Keratinocyte (primary cell): ENCODE measurements at regions not wholly inside any gene's neighbourhood (a gene's known extent, or its start where the extent isn't known, plus 50 kb on each side); places are given as distances from the start of the nearest gene placed in this dataset.

Experiments
- DNase-seq: peaks from one replicate; pipeline ENCODE4 v3.0.0-alpha.2; 2011; ENCODE audit warnings: low read depth, missing footprints, low spot score
- FAIRE-seq: peaks from 2 replicates; lab custom pipeline; 2011; peaks lifted over from hg19 to GRCh38; lab: Jason Lieb, UNC
- H2AFZ ChIP-seq: 2 replicates; pipeline ENCODE4 v1.6.0; 2012; ENCODE audit warnings: low read length, control low read depth, inconsistent platforms; ENCODE audit not compliant: control insufficient read depth
- H3K27ac ChIP-seq: 2 replicates; pipeline ENCODE4 v1.5.1; 2011; ENCODE audit warnings: low read length; ENCODE audit not compliant: control insufficient read depth, insufficient read depth
- H3K27me3 ChIP-seq: 3 replicates; pipeline ENCODE4 v1.6.0; 2011; ENCODE audit warnings: low read length; ENCODE audit not compliant: control insufficient read depth, insufficient read depth; ENCODE audit errors: extremely low read depth
- H3K36me3 ChIP-seq, 2 experiments: 2 replicates in 1 of 2; 3 replicates in 1 of 2; pipeline ENCODE4 v1.5.1; 2011; ENCODE audit warnings: low read length in 2 of 2, mild to moderate bottlenecking in 1 of 2; ENCODE audit not compliant: control insufficient read depth in 2 of 2, insufficient read depth in 2 of 2; ENCODE audit errors: extremely low read depth in 1 of 2
- H3K4me1 ChIP-seq: 3 replicates; pipeline ENCODE4 v1.5.1; 2011; ENCODE audit warnings: low read length; ENCODE audit not compliant: control insufficient read depth, insufficient read depth; ENCODE audit errors: extremely low read depth
- H3K4me2 ChIP-seq: 3 replicates; pipeline ENCODE4 v1.6.0; 2011; ENCODE audit warnings: low read depth, low read length; ENCODE audit not compliant: control insufficient read depth, insufficient read depth; ENCODE audit errors: extremely low read depth
- H3K4me3 ChIP-seq, 3 experiments: fragments of 200-600 bp in 1 of 3; sonication (generic) in 1 of 3; 2 replicates in 2 of 3; 3 replicates in 1 of 3; pipeline ENCODE4 v1.5.1; 2011 to 2016; ENCODE audit warnings: low read length in 3 of 3, mild to moderate bottlenecking in 3 of 3, control low read depth in 2 of 3, inconsistent platforms in 1 of 3, low read depth in 1 of 3, mixed read lengths in 1 of 3, mixed run types in 1 of 3, moderate library complexity in 1 of 3; ENCODE audit not compliant: control insufficient read depth in 2 of 3, insufficient read depth in 2 of 3; ENCODE audit errors: extremely low read depth in 1 of 3
- H3K79me2 ChIP-seq: 2 replicates; pipeline ENCODE4 v1.6.0; 2012; ENCODE audit warnings: low read length; ENCODE audit not compliant: control insufficient read depth, insufficient read depth
- H3K9ac ChIP-seq: 3 replicates; pipeline ENCODE4 v1.6.0; 2011; ENCODE audit warnings: low read length; ENCODE audit not compliant: control insufficient read depth, insufficient read depth; ENCODE audit errors: extremely low read depth
- H3K9me1 ChIP-seq: 3 replicates; pipeline ENCODE4 v1.6.0; 2011; ENCODE audit warnings: low read length; ENCODE audit not compliant: control insufficient read depth, insufficient read depth; ENCODE audit errors: extremely low read depth
- H3K9me3 ChIP-seq: 2 replicates; pipeline ENCODE4 v1.5.1; 2012; ENCODE audit warnings: low read depth, low read length; ENCODE audit not compliant: control insufficient read depth
- H4K20me1 ChIP-seq: 3 replicates; pipeline ENCODE4 v1.6.0; 2011; ENCODE audit warnings: low read length; ENCODE audit not compliant: control insufficient read depth, insufficient read depth; ENCODE audit errors: extremely low read depth
- EZH2 ChIP-seq: IDR thresholded peaks from one replicate; pipeline ENCODE4 v1.6.1; 2012; ENCODE audit warnings: inconsistent platforms, mild to moderate bottlenecking, low read length, moderate library complexity
- dilution Hi-C: fragments of 300-500 bp; cut with MboI; formaldehyde crosslinking; loops from one replicate; pipeline ENCODE4 v1.7.0; 2020; ENCODE audit warnings: low sequenced_read_pairs; ENCODE audit not compliant: extremely low pct_ligation_motif_present
- TF ChIP-seq, protein P1 (sequence below), 3 experiments: IDR thresholded peaks in 1 of 3; conservative IDR thresholded peaks in 1 of 3; optimal IDR thresholded peaks in 1 of 3; 2 replicates in 2 of 3; 3 replicates in 1 of 3; pipeline versions ENCODE3 to v1.5.1; 2011; ENCODE audit warnings: low read length in 3 of 3, mild to moderate bottlenecking in 3 of 3, moderate library complexity in 2 of 3, control low read depth in 1 of 3, inconsistent platforms in 1 of 3; ENCODE audit not compliant: insufficient read depth in 2 of 3; ENCODE audit errors: extremely low read depth in 1 of 3

DNA sequence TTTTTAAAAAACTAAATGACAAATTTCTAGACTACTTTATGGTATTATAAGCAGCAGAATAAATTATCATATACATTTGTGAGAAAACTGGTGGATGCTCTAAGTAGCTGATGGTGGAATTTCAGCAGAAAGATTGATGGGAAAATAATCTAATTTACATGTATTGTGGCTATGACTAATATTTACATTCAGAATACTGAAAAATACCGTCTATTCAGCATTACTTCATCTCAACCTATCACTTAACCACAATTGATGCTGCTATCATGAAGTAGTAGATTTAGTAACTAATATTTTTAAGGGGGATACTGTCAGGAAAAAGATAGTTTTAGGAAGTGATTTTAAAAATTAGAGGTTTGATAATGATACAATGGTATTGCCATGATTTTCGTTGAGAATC lies 137.9 kb downstream of the IFI44 start:
- dilution Hi-C loops, result no loop called here
- no peak overlapping the region for H2AFZ ChIP-seq
- no peaks in the 10 kb centered on the region for H3K27me3 ChIP-seq
- no peak overlapping the region for H3K4me2 ChIP-seq
- DNase-seq, result no peak
- FAIRE-seq, result no peak
- no peak overlapping the region for H3K4me3 ChIP-seq
- H3K9ac ChIP-seq, result no peak overlapping the region
- no peaks in the 10 kb centered on the region for H3K36me3 ChIP-seq
- no peak for TF ChIP-seq EZH2
- TF ChIP-seq, protein P1, sequence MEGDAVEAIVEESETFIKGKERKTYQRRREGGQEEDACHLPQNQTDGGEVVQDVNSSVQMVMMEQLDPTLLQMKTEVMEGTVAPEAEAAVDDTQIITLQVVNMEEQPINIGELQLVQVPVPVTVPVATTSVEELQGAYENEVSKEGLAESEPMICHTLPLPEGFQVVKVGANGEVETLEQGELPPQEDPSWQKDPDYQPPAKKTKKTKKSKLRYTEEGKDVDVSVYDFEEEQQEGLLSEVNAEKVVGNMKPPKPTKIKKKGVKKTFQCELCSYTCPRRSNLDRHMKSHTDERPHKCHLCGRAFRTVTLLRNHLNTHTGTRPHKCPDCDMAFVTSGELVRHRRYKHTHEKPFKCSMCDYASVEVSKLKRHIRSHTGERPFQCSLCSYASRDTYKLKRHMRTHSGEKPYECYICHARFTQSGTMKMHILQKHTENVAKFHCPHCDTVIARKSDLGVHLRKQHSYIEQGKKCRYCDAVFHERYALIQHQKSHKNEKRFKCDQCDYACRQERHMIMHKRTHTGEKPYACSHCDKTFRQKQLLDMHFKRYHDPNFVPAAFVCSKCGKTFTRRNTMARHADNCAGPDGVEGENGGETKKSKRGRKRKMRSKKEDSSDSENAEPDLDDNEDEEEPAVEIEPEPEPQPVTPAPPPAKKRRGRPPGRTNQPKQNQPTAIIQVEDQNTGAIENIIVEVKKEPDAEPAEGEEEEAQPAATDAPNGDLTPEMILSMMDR (optimal IDR thresholded peaks at IDR 0.05 in 1 of 3, IDR thresholded peaks at IDR 0.05 in 1 of 3, conservative IDR thresholded peaks at IDR 0.05 in 1 of 3; ENCODE audit: extremely low read depth in 1 of 3, insufficient read depth in 2 of 3, low read length in 3 of 3), result no peak
- no peaks in the 10 kb centered on the region for H3K9me3 ChIP-seq
- H3K9me1 ChIP-seq, result no peaks in the 10 kb centered on the region
- no peaks in the 10 kb centered on the region for H3K79me2 ChIP-seq
- H3K27ac ChIP-seq, result no peak overlapping the region
- H3K4me1 ChIP-seq, result no peaks in the 10 kb centered on the region
- H4K20me1 ChIP-seq, result no peaks in the 10 kb centered on the region

DNA sequence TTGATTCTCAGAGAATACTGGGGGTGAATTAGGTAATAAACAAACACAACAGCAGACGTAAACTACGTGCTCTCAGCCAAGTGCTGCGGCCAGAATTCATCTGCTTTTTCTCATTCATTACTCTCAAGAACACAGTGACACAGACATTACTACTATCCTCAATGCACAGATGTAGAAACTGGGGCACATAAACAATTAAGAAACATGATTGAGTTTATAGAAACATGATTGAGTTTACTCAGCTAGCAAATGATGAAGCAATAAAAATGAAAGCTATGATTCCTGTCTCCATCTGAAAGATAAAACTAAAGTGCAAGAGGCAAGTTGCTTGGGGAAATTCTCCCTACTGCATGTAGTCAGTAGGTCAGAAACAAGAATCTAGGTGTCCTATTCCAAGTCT lies 140.5 kb downstream of the IFI44 start:
- dilution Hi-C loops, result no loop called here
- H3K4me2 ChIP-seq, result no peak overlapping the region
- no peaks in the 10 kb centered on the region for H3K9me3 ChIP-seq
- no peaks in the 10 kb centered on the region for H3K4me1 ChIP-seq
- DNase-seq, result no peak
- no peak overlapping the region for H3K4me3 ChIP-seq
- H4K20me1 ChIP-seq, result no peaks in the 10 kb centered on the region
- no peak overlapping the region for H3K27ac ChIP-seq
- no peak overlapping the region for H3K9ac ChIP-seq
- TF ChIP-seq EZH2, result no peak
- TF ChIP-seq, protein P1 (optimal IDR thresholded peaks at IDR 0.05 in 1 of 3, IDR thresholded peaks at IDR 0.05 in 1 of 3, conservative IDR thresholded peaks at IDR 0.05 in 1 of 3; ENCODE audit: extremely low read depth in 1 of 3, insufficient read depth in 2 of 3, low read length in 3 of 3), result no peak
- no peaks in the 10 kb centered on the region for H3K79me2 ChIP-seq
- no peak for FAIRE-seq
- H3K9me1 ChIP-seq, result no peaks in the 10 kb centered on the region
- H3K36me3 ChIP-seq, result no peaks in the 10 kb centered on the region
- no peaks in the 10 kb centered on the region for H3K27me3 ChIP-seq
- H2AFZ ChIP-seq, result no peak overlapping the region
